ENCODE measurements at regions not wholly inside any gene's neighbourhood (a gene's known extent, or its start where the extent isn't known, plus 50 kb on each side); places are given as distances from the start of the nearest gene placed in this dataset.

DNA sequence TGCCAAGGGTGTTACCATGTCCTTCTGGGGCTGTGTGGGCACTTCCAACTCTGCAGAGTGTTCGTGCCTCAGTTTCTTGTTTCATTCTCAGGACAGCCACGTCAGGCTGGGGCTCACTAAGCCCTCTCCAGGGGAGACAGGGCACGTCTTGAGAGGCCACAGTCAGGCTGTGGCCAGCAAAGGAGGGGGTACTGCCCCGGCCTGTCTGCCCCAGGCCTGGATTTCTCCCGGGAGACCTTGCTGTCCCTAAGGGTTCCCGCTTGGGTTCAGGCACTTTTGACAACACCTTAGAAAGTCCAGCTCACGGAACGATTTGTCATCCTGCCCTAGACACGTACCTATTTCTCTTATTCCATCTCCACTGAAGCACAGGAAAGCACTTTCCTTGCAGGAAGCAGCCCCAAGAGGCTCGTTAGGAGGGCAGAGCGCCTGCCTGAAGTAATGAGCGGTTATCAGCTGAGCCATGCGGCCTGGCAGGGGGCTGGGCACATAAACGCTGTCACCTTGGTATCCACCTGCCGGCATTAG lies 290.4 kb upstream of the RTL1 start:
- in situ Hi-C loops (cut with HindIII; ENCODE audit: low sequenced_read_pairs): no loop called here
- DNase-seq (ENCODE audit: low read depth, low spot score): no peak
- TF ChIP-seq, protein P1, sequence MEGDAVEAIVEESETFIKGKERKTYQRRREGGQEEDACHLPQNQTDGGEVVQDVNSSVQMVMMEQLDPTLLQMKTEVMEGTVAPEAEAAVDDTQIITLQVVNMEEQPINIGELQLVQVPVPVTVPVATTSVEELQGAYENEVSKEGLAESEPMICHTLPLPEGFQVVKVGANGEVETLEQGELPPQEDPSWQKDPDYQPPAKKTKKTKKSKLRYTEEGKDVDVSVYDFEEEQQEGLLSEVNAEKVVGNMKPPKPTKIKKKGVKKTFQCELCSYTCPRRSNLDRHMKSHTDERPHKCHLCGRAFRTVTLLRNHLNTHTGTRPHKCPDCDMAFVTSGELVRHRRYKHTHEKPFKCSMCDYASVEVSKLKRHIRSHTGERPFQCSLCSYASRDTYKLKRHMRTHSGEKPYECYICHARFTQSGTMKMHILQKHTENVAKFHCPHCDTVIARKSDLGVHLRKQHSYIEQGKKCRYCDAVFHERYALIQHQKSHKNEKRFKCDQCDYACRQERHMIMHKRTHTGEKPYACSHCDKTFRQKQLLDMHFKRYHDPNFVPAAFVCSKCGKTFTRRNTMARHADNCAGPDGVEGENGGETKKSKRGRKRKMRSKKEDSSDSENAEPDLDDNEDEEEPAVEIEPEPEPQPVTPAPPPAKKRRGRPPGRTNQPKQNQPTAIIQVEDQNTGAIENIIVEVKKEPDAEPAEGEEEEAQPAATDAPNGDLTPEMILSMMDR (IDR thresholded peaks at IDR 0.05; ENCODE audit: low read depth, low read length): no peak
- H3K4me3 ChIP-seq (ENCODE audit: low read depth, low read length): no peak overlapping the region

DNA sequence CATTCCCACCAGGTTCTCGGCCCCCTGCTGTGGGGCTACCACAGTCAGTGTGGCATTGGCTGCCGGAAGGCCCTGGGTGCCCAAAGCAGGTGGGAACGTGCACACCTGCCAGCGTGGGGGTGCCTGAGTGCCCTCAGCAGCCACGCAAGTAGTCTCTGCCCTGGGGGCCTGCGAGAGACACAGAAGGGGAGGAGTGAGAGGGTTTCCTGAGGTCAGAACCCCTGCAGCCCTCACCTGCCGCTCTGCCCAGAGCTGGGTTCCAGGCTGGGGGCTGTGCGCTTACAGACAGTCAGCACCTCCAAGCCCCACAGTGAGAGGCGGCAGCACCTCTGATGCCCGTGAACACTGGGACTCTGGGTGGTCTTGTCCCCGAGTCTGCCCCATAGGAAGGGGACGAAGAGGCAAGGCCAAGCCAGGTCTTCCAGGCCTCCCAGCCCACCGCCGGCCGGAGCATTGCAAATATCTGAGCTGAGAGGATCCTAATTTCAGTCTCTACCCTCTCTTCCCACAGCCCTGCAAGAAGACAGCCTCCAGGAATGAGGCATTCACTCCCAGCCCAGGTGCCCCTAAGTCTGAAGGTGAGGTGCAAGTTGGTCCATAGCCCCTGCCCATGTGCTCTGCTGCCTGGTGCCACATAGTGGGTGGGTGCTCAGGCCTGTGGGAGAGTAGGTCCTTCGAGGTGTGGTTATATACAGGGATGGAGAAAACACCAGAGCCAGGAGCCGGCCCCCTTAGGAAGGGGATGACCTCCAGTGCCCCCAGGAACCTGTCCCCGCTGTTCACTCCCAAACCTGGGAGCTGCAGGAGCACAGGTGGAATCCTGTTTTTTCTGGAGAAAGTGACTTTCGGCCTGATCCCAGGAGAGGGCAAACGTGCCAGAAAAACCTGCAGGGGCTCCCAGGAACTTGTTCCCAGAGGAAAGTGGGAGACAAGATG lies 291.1 kb upstream of the RTL1 start:
- TF ChIP-seq, protein P1 (IDR thresholded peaks at IDR 0.05; ENCODE audit: low read depth, low read length): no peak
- DNase-seq (ENCODE audit: low read depth, low spot score): no peak
- in situ Hi-C loops (cut with HindIII; ENCODE audit: low sequenced_read_pairs): no loop called here

DNA sequence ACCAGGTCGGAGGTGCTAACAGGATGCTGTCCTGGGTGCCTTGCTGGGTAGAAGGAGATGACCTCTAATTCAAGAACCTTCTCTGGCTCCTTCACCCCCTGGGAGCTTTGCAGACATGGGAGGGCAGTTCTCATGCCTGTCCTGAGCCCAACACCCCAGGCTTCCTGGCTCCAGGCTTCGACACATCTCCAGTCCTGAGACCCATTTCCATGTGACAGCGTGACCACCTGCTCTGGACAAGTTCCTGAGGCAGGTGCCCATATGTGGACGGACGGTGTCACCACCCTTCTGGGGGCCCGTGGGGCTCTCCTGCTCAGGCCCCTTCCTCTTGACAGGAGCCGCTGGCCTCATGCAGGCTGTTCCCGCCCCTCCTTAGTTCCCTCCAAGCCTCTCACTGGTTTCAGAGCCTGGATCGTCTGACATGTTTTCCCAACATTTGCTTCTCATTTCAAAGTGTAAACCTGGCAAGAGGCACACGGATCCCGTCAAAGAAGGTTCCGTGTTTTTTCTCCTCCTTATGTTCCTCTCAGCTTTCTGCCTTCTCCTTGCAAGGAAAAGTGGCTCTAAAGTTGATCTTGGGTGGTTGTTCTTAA lies 291.9 kb upstream of the RTL1 start:
- TF ChIP-seq, protein P1 (IDR thresholded peaks at IDR 0.05; ENCODE audit: low read depth, low read length): no peak
- no peak overlapping the region for H3K4me3 ChIP-seq (ENCODE audit: low read depth, low read length)
- in situ Hi-C loops (cut with HindIII; ENCODE audit: low sequenced_read_pairs): no loop called here
- DNase-seq (ENCODE audit: low read depth, low spot score): no peak

More for the DNA sequence above, 291.1 kb upstream of the RTL1 start:
- H3K4me3 ChIP-seq (ENCODE audit: low read depth, low read length): no peak overlapping the region

DNA sequence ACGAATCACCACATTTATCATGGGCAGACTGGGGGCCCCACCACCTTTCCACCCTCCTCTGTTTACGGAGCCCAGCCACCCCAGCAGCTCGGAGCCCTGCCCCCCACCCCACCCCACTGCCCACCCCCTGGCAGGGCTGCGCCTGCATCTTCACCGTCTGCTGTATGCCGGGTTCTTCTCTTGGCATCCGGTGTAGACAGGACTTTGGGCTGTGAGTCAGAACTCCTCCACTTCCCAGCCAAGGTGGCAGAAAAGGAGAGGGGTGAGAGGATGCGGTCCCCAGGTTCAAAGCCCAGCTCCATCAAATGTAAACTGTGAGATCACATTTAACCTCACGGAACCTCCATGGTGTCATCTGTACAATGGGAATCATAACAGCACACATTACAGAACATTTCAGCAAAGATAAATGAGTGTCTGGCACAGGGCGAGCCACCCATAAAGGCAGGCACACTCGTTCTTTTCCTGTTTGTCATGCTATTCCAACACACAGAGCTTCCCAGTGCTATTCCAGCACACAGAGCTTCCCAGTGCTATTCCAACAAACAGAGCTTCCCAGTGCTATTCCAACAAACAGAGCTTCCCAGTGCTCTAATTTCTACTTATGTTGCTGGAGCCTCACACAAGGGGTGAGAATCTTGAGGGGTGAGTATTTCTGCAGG lies 292.7 kb upstream of the RTL1 start:
- no peak overlapping the region for H3K4me3 ChIP-seq (ENCODE audit: low read depth, low read length)
- DNase-seq (ENCODE audit: low read depth, low spot score): no peak
- TF ChIP-seq, protein P1 (IDR thresholded peaks at IDR 0.05; ENCODE audit: low read depth, low read length): no peak
- in situ Hi-C loops (cut with HindIII; ENCODE audit: low sequenced_read_pairs): no loop called here

DNA sequence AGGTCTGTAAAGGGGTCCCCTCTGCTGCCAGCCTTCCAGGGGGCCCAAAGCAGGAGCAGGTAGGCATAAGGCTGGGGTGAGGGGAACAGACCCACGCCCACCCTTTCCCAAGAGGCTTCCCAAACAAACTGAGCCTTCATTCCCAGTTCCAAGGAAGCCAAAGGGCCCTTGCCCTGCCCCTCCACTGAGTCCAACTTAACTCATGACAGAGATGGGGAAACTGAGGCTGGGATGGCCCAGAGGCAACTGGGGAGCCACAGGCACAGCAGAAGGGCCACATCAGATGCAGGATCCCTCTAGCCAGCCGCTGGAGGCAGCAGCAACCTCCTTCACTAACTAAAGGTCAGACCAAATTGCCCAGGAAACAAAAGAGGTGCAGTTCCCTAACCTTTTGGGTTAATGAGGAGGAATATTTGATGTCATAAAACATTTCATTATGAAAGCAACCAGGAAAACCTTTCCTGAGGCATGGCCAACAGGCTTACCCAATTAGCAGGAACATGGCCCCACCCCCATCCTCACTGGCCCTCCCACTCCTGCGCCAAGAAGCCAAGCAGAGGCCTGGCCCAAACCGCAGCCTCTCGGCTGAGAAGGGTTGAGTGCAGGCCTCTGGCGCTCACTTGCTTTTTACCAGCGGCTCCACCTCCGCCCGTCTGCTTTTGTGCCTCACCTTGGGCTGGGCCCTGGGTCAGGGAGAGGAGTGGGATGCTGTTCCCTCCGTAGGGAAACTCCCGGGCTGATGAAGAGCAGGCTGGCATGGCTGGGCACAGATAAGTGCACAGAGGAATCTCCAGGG lies 293.5 kb upstream of the RTL1 start:
- H3K4me3 ChIP-seq (ENCODE audit: low read depth, low read length): no peak overlapping the region
- in situ Hi-C loops (cut with HindIII; ENCODE audit: low sequenced_read_pairs): no loop called here
- TF ChIP-seq, protein P1 (IDR thresholded peaks at IDR 0.05; ENCODE audit: low read depth, low read length): no peak
- DNase-seq (ENCODE audit: low read depth, low spot score): no peak

Measured in astrocyte of the spinal cord (primary cell).